ENCODE measurements at regions not wholly inside any gene's neighbourhood (a gene's known extent, or its start where the extent isn't known, plus 50 kb on each side); places are given as distances from the start of the nearest gene placed in this dataset.

DNA sequence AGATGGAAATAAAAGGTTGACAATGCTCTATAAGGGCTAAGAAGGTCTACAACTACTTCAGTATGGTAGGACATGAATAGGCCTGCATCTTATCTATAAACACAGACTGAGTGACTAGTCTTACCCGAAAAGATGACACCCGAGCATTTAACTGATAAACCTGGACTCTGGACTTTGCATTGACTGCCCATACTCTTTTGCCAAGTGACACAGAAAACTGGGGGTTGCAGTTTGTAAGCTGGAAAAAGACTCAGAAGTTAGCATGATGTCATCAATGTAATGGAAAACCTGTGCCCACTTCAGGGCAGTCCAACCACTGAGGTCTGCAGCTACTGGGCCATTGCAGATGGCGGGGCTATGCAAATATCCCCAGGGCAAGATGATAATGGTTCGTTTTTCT is 258.3 kb upstream of the NEGR1 start:
- no peaks in the 10 kb centered on the region for H3K36me3 ChIP-seq
- DNase-seq, result no peak
- H3K27ac ChIP-seq, result no peak overlapping the region
- no peak overlapping the region for H3K4me3 ChIP-seq
- no peaks in the 10 kb centered on the region for H3K4me1 ChIP-seq (ENCODE audit: insufficient read depth)
- intact Hi-C loops (cut with DNase I), result no loop called here
- TF ChIP-seq, protein P1, sequence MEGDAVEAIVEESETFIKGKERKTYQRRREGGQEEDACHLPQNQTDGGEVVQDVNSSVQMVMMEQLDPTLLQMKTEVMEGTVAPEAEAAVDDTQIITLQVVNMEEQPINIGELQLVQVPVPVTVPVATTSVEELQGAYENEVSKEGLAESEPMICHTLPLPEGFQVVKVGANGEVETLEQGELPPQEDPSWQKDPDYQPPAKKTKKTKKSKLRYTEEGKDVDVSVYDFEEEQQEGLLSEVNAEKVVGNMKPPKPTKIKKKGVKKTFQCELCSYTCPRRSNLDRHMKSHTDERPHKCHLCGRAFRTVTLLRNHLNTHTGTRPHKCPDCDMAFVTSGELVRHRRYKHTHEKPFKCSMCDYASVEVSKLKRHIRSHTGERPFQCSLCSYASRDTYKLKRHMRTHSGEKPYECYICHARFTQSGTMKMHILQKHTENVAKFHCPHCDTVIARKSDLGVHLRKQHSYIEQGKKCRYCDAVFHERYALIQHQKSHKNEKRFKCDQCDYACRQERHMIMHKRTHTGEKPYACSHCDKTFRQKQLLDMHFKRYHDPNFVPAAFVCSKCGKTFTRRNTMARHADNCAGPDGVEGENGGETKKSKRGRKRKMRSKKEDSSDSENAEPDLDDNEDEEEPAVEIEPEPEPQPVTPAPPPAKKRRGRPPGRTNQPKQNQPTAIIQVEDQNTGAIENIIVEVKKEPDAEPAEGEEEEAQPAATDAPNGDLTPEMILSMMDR (IDR thresholded peaks at IDR 0.05), result no peak
- no peak for TF ChIP-seq POLR2A (IDR thresholded peaks at IDR 0.05)
- no peak for TF ChIP-seq EP300 (IDR thresholded peaks at IDR 0.05)
- no peaks in the 10 kb centered on the region for H3K27me3 ChIP-seq
- H3K9me3 ChIP-seq, result no peaks in the 10 kb centered on the region
- 82 to 91% (median 90%) methylated on average over 4 of the region's 4 CpGs for WGBS, 3 donors

DNA sequence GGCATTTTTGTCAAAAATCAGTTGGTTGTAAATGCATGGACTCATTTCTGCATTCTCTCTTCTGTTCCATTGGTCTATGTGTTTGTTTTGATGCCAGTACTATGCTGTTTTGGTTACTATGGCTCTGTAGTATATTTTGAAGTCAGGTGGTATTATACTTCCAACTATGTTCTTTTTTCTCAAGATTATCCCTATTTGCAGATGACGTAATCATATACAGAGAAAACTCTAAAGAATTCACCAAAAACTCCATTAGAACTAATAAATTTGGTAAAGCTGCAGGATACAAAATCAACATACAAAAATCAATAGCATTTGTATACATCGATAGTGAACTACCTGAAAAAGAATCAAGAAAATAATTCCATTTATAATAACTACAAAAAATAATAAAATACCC is 253.1 kb upstream of the NEGR1 start:
- DNase-seq, result no peak
- Histone ChIP-seq H3K27ac (no peak overlapping the region), H3K9me3 (no peaks in the 10 kb centered on the region), H3K4me1 (ENCODE audit: insufficient read depth) (no peaks in the 10 kb centered on the region), H3K4me3 (no peak overlapping the region), H3K27me3 (no peaks in the 10 kb centered on the region), H3K36me3 (no peaks in the 10 kb centered on the region)
- intact Hi-C loops (cut with DNase I), result no loop called here
- TF ChIP-seq EP300 (IDR thresholded peaks at IDR 0.05), result no peak
- TF ChIP-seq, protein P1 (IDR thresholded peaks at IDR 0.05), result no peak
- no peak for TF ChIP-seq POLR2A (IDR thresholded peaks at IDR 0.05)
- WGBS, 3 donors, result 93% methylated on average over 2 of the region's 2 CpGs

DNA sequence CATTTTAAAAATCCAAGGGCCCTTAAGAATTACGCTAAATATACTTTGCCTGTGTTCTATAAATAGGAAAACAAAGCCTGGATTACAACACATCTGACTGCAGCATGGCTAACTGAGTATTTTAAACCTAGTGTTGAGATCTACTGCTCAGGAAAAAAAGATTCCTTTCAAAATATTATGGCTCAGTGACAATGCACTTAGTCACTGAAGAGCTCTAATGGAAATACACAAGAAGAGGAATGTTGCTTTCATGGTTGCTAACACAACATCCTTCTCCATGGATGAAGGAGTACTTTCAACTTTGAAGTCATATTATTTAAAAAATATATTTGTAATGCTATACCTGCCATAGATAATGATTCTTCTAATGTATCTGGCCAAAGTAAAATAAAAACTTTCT is 248.3 kb upstream of the NEGR1 start:
- H3K4me3 ChIP-seq, result no peak overlapping the region
- H3K9me3 ChIP-seq, result no peaks in the 10 kb centered on the region
- no peaks in the 10 kb centered on the region for H3K4me1 ChIP-seq (ENCODE audit: insufficient read depth)
- H3K36me3 ChIP-seq, result no peaks in the 10 kb centered on the region
- 97 to 100% (median 97%) methylated on average over 1 of the region's 1 CpG for WGBS, 3 donors
- no peak for DNase-seq
- H3K27ac ChIP-seq, result no peak overlapping the region
- intact Hi-C loops (cut with DNase I), result no loop called here
- TF ChIP-seq, protein P1 (IDR thresholded peaks at IDR 0.05), result no peak
- no peak for TF ChIP-seq EP300 (IDR thresholded peaks at IDR 0.05)
- TF ChIP-seq POLR2A (IDR thresholded peaks at IDR 0.05), result no peak
- H3K27me3 ChIP-seq, result no peaks in the 10 kb centered on the region

DNA sequence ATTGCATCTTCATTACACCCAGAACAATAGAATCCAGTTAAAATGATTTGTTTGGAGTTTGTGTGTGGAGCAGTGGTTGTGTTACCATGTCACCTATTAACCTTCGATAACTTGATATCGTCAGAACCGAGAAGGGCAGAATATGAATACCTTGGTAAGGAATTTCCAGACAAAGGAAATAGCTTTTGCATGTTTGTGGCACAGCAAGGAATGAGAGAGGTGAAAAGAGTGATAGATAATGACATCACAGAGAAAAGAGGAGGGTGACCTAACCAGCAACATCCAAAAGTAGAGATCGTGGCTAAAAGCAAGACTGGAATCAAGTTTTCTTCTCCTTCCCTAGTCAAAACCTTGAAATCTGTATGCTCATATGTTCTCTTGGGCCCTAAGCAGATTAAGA is 244.6 kb upstream of the NEGR1 start:
- Histone ChIP-seq H3K36me3 (no peaks in the 10 kb centered on the region), H3K27ac (no peak overlapping the region), H3K27me3 (no peaks in the 10 kb centered on the region), H3K4me3 (no peak overlapping the region), H3K4me1 (ENCODE audit: insufficient read depth) (no peaks in the 10 kb centered on the region), H3K9me3 (no peaks in the 10 kb centered on the region)
- WGBS, 3 donors, result 75 to 91% (median 91%) methylated on average over 4 of the region's 4 CpGs
- DNase-seq, result no peak
- no peak for TF ChIP-seq POLR2A (IDR thresholded peaks at IDR 0.05)
- TF ChIP-seq EP300 (IDR thresholded peaks at IDR 0.05), result no peak
- TF ChIP-seq, protein P1 (IDR thresholded peaks at IDR 0.05), result no peak
- intact Hi-C loops (cut with DNase I), result no loop called here

DNA sequence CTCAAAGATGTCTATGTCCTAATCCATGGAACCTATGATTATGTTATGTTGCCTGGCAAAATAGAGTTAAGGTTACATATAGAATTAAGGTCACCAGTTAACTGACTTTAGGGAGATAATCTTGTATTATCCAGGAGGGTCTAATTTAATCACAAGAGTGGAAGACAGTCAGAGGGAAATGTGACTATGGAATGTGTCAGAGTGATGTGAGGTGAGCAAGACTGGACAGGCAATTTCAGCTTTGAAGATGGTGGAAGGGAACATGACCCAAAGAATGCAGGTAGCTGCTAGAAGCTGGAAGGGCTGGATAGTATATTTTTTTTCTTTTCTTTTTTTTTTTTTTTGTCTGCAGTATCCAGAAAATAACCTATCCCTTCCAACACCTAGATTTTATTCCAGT is 241.7 kb upstream of the NEGR1 start:
- no peak overlapping the region for H3K27ac ChIP-seq
- no peaks in the 10 kb centered on the region for H3K4me1 ChIP-seq (ENCODE audit: insufficient read depth)
- no peaks in the 10 kb centered on the region for H3K27me3 ChIP-seq
- no peaks in the 10 kb centered on the region for H3K9me3 ChIP-seq
- TF ChIP-seq POLR2A (IDR thresholded peaks at IDR 0.05) (no peak), EP300 (IDR thresholded peaks at IDR 0.05) (no peak)
- TF ChIP-seq, protein P1 (IDR thresholded peaks at IDR 0.05), result no peak
- H3K36me3 ChIP-seq, result no peaks in the 10 kb centered on the region
- intact Hi-C loops (cut with DNase I), result no loop called here
- no peak for DNase-seq
- H3K4me3 ChIP-seq, result no peak overlapping the region

Measured in ovary (tissue), 7 donors.